Activated B cell treated with CpG ODN at 0.5 μM for 24 hours (primary cell): ENCODE measurements at regions not wholly inside any gene's neighbourhood (a gene's known extent, or its start where the extent isn't known, plus 50 kb on each side); places are given as distances from the start of the nearest gene placed in this dataset.

Experiments used
- ATAC-seq: fragments of 200-7000 bp; cut with Tn5 transposase; one replicate; pipeline ENCODE4 v1.10.0; 2021; ENCODE audit warnings: low read depth, mild to moderate bottlenecking, moderate library complexity
- CTCF ChIA-PET: fragments of 350-600 bp; sonication (Branson Sonifier 250); formaldehyde crosslinking; loops from one replicate; lab custom pipeline; 2021; ENCODE audit warnings: antibody characterized with exemption; lab: Charles Lee
- POLR2A ChIA-PET: fragments of 350-600 bp; sonication (Branson Sonifier 250); formaldehyde crosslinking; loops from one replicate; lab custom pipeline; 2021; ENCODE audit warnings: antibody characterized with exemption; lab: Charles Lee
- DNase-seq: peaks from one replicate; pipeline ENCODE4 v3.0.0; 2022
- H3K27ac Mint-ChIP-seq: one replicate; pipeline ENCODE4 v1.8.0; 2020; ENCODE audit warnings: mixed read lengths
- H3K27me3 Mint-ChIP-seq: one replicate; pipeline ENCODE4 v1.8.0; 2021; ENCODE audit warnings: mixed read lengths
- H3K36me3 Mint-ChIP-seq: one replicate; pipeline ENCODE4 v1.8.0; 2021; ENCODE audit warnings: low read depth, mixed read lengths
- H3K4me1 Mint-ChIP-seq: one replicate; pipeline ENCODE4 v1.8.0; 2021; ENCODE audit warnings: mixed read lengths
- H3K4me3 Mint-ChIP-seq: one replicate; pipeline ENCODE4 v1.8.0; 2020; ENCODE audit warnings: mild to moderate bottlenecking, mixed read lengths
- H3K9me3 Mint-ChIP-seq: one replicate; pipeline ENCODE4 v1.8.0; 2020; ENCODE audit warnings: mixed read lengths
- CTCF ChIP-seq: fragments of 200-600 bp; IDR thresholded peaks from one replicate; pipeline ENCODE4 v1.8.0; 2022; ENCODE audit warnings: antibody characterized with exemption, mild to moderate bottlenecking
- intact Hi-C: fragments of 100-400 bp; cut with micrococcal nuclease; formaldehyde crosslinking; loops from one replicate; pipeline ENCODE4 v1.15.1; 2024

GRCh38 chr6:167655174-167655821 lies 171.4 kb upstream of the AFDN start:
- intact Hi-C loops: no loop called here
- H3K4me1 Mint-ChIP-seq: no peaks in the 10 kb centered on the region
- no peaks in the 10 kb centered on the region for H3K27me3 Mint-ChIP-seq
- no peaks in the 10 kb centered on the region for H3K9me3 Mint-ChIP-seq
- no peak overlapping the region for H3K4me3 Mint-ChIP-seq
- H3K36me3 Mint-ChIP-seq: no peaks in the 10 kb centered on the region
- ChIA-PET POLR2A (no interaction called here), CTCF (no interaction called here)
- DNase-seq: no peak
- no peak overlapping the region for H3K27ac Mint-ChIP-seq
- ATAC-seq: no peak
- TF ChIP-seq CTCF: no peak

GRCh38 chr6:167658106-167658505 lies 168.6 kb upstream of the AFDN start:
- no peak for DNase-seq
- ChIA-PET POLR2A (no interaction called here), CTCF (no interaction called here)
- Mint-ChIP-seq H3K36me3 (no peaks in the 10 kb centered on the region), H3K4me1 (no peaks in the 10 kb centered on the region), H3K27ac (no peak overlapping the region), H3K27me3 (no peaks in the 10 kb centered on the region), H3K9me3 (no peaks in the 10 kb centered on the region), H3K4me3 (no peak overlapping the region)
- intact Hi-C loops: no loop called here
- ATAC-seq: no peak
- TF ChIP-seq CTCF: no peak

- no peak overlapping the region for H3K4me3 Mint-ChIP-seq
- ATAC-seq (no peak), DNase-seq (no peak)
- no peak overlapping the region for H3K27ac Mint-ChIP-seq
- CTCF ChIA-PET: no interaction called here
- no peaks in the 10 kb centered on the region for H3K27me3 Mint-ChIP-seq
- H3K36me3 Mint-ChIP-seq: no peaks in the 10 kb centered on the region
- TF ChIP-seq CTCF: no peak
- no peaks in the 10 kb centered on the region for H3K9me3 Mint-ChIP-seq
- no peaks in the 10 kb centered on the region for H3K4me1 Mint-ChIP-seq
- intact Hi-C loops: no loop called here
- POLR2A ChIA-PET: no interaction called here
Measured at GRCh38 chr6:167659046-167659445, 167.7 kb upstream of the AFDN start.

- Mint-ChIP-seq H3K36me3 (no peaks in the 10 kb centered on the region), H3K27ac (no peak overlapping the region), H3K4me1 (no peaks in the 10 kb centered on the region), H3K27me3 (no peaks in the 10 kb centered on the region), H3K4me3 (no peak overlapping the region), H3K9me3 (no peaks in the 10 kb centered on the region)
- ATAC-seq: no peak
- POLR2A ChIA-PET: interaction anchor here (0.5 kb wide), 1 partner anchor 309 kb away, joined by 9 read pairs; no protein-coding TSS in a partner anchor
- no peak for TF ChIP-seq CTCF
- intact Hi-C loops: no loop called here
- DNase-seq: no peak
- CTCF ChIA-PET: no interaction called here
Measured at GRCh38 chr6:167660424-167660823, 166.3 kb upstream of the AFDN start.

GRCh38 chr6:167660944-167661551 lies 165.7 kb upstream of the AFDN start:
- H3K9me3 Mint-ChIP-seq: no peaks in the 10 kb centered on the region
- H3K4me3 Mint-ChIP-seq: no peak overlapping the region
- H3K27ac Mint-ChIP-seq: no peak overlapping the region
- no peaks in the 10 kb centered on the region for H3K4me1 Mint-ChIP-seq
- no peaks in the 10 kb centered on the region for H3K36me3 Mint-ChIP-seq
- TF ChIP-seq CTCF: no peak
- ChIA-PET POLR2A (interaction anchor here (0.5 kb wide), 1 partner anchor 310 kb away, joined by 9 read pairs; no protein-coding TSS in a partner anchor), CTCF (no interaction called here)
- intact Hi-C loops: no loop called here
- no peaks in the 10 kb centered on the region for H3K27me3 Mint-ChIP-seq
- ATAC-seq: no peak
- no peak for DNase-seq
